ENCODE measurements at regions not wholly inside any gene's neighbourhood (a gene's known extent, or its start where the extent isn't known, plus 50 kb on each side); places are given as distances from the start of the nearest gene placed in this dataset.

DNA sequence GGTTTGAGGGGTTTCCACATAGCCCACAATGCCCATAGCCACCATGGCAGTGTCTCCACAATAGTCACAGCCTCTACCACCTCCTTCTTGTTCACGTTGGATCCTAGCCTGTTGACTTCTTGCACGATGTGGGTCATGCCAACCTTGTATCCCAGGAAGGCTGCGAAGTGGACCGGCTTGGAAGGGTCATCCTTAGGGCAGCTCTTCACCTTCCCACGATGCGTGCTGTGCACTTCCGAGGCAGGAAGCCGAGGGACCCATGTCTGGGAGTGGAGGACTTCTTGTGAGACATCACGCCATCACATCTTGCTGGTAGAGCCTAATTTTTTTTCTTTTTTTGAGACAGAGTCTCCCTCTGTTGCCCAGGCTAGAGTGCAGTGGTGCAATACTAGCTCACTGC is 144.6 kb upstream of the ASB18 start:
- no peak overlapping the region for H3K27ac ChIP-seq (ENCODE audit: low read depth, low read length)
- ChIA-PET CTCF (no interaction called here), POLR2A (no interaction called here)
- H3K9me3 ChIP-seq (ENCODE audit: control insufficient read depth, insufficient read depth, low read length), result peaks cover 15% of the 10 kb centered on the region
- no peaks in the 10 kb centered on the region for H3K27me3 ChIP-seq (ENCODE audit: control insufficient read depth, insufficient read depth, low read length)
- TF ChIP-seq, protein P1, sequence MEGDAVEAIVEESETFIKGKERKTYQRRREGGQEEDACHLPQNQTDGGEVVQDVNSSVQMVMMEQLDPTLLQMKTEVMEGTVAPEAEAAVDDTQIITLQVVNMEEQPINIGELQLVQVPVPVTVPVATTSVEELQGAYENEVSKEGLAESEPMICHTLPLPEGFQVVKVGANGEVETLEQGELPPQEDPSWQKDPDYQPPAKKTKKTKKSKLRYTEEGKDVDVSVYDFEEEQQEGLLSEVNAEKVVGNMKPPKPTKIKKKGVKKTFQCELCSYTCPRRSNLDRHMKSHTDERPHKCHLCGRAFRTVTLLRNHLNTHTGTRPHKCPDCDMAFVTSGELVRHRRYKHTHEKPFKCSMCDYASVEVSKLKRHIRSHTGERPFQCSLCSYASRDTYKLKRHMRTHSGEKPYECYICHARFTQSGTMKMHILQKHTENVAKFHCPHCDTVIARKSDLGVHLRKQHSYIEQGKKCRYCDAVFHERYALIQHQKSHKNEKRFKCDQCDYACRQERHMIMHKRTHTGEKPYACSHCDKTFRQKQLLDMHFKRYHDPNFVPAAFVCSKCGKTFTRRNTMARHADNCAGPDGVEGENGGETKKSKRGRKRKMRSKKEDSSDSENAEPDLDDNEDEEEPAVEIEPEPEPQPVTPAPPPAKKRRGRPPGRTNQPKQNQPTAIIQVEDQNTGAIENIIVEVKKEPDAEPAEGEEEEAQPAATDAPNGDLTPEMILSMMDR (IDR thresholded peaks at IDR 0.05; ENCODE audit: low read depth, low read length), result no peak
- H3K4me3 ChIP-seq (ENCODE audit: low read depth, low read length), result no peak overlapping the region
- DNase-seq (ENCODE audit: low read depth, low spot score), result no peak

DNA sequence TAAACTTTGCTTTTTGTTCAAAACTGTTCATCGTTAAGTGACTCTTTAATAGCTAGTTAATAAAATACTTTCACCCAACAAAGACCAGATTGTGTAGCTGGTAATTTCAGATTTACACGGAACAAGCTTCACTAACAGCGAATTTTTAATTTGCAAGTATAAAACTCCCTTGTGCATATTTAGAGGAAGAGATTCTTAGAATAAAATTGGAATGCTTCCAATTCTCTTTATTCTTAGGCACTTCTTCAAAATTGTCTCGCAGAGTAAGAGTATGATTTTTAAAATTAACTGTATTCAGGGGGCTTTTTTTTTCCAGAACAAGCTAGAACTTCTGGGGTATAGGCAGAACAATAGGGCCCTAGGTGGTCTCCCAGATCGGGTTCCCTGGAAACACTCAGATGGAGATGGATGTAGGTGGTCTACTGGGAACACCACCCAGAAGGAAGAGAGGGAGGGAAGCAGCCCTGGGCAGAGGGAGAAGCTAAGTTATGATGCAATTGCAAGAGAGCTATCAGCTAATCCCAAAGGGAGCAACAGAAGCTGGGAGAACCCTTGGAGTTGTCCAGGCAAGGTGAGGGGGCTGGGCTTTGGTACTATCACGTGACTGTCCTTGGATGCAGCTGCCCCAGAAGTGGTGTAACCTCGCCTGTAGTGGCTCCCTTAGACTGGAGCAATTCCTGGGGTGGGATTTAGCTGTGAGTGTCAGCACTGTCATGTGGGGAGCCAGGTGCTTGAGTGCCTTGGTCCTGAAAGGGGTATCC is 151.7 kb upstream of the ASB18 start:
- no peak for DNase-seq (ENCODE audit: low read depth, low spot score)
- H3K9me3 ChIP-seq (ENCODE audit: control insufficient read depth, insufficient read depth, low read length), result peaks cover 4% of the 10 kb centered on the region; the same call in 1 of the 2 replicates

DNA sequence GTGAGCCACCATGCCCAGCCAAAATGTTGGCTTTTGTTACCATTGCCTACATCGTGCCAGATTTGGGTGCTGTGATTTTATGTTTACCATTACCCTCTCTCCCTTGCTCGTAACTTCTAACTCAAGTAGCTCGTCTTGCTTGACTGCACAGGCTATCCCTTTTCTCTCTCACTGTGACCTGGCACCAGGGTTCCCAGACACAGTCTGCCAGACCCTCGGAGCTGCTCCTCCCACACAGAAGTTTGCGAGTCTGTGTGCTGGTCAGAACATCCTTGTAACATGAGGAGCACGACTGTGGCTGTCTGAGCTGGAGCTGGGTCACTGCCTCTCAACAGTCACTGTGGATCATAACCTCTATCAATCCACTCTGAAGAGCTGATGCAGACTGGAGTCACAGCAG is 152.5 kb upstream of the ACKR3 start:
- CTCF ChIA-PET, result no interaction called here

More for the DNA sequence above, 151.7 kb upstream of the ASB18 start:
- ChIA-PET CTCF (no interaction called here), POLR2A (no interaction called here)
- TF ChIP-seq, protein P1 (IDR thresholded peaks at IDR 0.05; ENCODE audit: low read depth, low read length), result no peak
- Histone ChIP-seq H3K27me3 (ENCODE audit: control insufficient read depth, insufficient read depth, low read length) (no peaks in the 10 kb centered on the region), H3K4me3 (ENCODE audit: low read depth, low read length) (no peak overlapping the region), H3K27ac (ENCODE audit: low read depth, low read length) (no peak overlapping the region)

DNA sequence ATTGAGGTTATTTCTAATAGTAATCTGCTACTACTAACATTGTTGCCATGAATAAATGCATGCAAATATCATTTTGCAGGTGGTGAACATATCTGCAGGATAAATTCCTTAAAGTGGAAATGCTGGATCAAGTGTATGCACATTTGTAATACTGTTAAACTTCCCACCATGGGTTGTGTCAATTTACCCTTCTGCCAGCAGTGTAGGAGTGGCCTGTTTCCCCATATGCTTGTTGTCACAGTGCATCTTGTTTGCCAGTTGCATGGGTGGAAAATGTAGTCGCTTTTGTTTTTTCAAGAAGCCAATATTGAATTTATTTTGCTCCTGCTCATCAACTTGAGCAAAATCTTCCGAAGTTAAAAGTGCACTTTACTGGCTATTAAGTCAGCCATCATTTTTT is 139.0 kb upstream of the ACKR3 start:
- no peak overlapping the region for H3K27ac ChIP-seq (ENCODE audit: low read depth, low read length)
- H3K9me3 ChIP-seq (ENCODE audit: control insufficient read depth, insufficient read depth, low read length), result 0 out of 2 replicates have a peak, but pooled peaks cover 3% of the 10 kb centered on the region
- H3K27me3 ChIP-seq (ENCODE audit: control insufficient read depth, insufficient read depth, low read length), result no peaks in the 10 kb centered on the region
- H3K4me3 ChIP-seq (ENCODE audit: low read depth, low read length), result no peak overlapping the region
- DNase-seq (ENCODE audit: low read depth, low spot score), result no peak
- TF ChIP-seq, protein P1 (IDR thresholded peaks at IDR 0.05; ENCODE audit: low read depth, low read length), result no peak
- POLR2A ChIA-PET, result no interaction called here
- CTCF ChIA-PET, result no interaction called here

More for the DNA sequence above, 152.5 kb upstream of the ACKR3 start:
- TF ChIP-seq, protein P1 (IDR thresholded peaks at IDR 0.05; ENCODE audit: low read depth, low read length), result no peak
- no peak for DNase-seq (ENCODE audit: low read depth, low spot score)
- POLR2A ChIA-PET, result no interaction called here
- H3K27me3 ChIP-seq (ENCODE audit: control insufficient read depth, insufficient read depth, low read length), result no peaks in the 10 kb centered on the region
- peaks cover 4% of the 10 kb centered on the region; the same call in 1 of the 2 replicates for H3K9me3 ChIP-seq (ENCODE audit: control insufficient read depth, insufficient read depth, low read length)
- H3K27ac ChIP-seq (ENCODE audit: low read depth, low read length), result no peak overlapping the region
- H3K4me3 ChIP-seq (ENCODE audit: low read depth, low read length), result no peak overlapping the region

DNA sequence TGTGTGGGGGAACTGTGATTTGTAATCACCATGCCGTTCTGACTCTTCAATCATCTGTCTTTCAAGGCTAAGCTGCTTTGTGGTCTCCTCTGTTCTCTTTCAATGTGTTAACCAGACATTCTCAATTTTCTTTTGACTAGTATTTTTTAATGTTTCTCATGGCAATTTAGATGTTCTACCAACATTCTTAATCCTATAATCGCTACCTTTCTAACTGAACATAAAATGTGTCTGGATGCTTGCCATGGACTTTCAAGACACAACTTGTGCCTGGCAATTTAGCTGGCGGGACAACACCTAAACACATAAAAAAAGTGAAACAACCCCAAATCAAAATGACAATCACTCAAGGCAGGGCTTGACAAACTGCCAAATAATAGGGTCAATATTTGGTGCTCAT is 135.0 kb upstream of the ACKR3 start:
- ChIA-PET CTCF (interaction anchor here (1.1 kb wide), 1 partner anchor 125 kb away, joined by 3 read pairs; no protein-coding TSS in a partner anchor), POLR2A (no interaction called here)
- H3K9me3 ChIP-seq (ENCODE audit: control insufficient read depth, insufficient read depth, low read length), result 0 out of 2 replicates have a peak, but pooled peaks cover 2% of the 10 kb centered on the region
- TF ChIP-seq, protein P1 (IDR thresholded peaks at IDR 0.05; ENCODE audit: low read depth, low read length), result no peak
- H3K4me3 ChIP-seq (ENCODE audit: low read depth, low read length), result no peak overlapping the region
- DNase-seq (ENCODE audit: low read depth, low spot score), result no peak
- no peak overlapping the region for H3K27ac ChIP-seq (ENCODE audit: low read depth, low read length)
- no peaks in the 10 kb centered on the region for H3K27me3 ChIP-seq (ENCODE audit: control insufficient read depth, insufficient read depth, low read length)

All from AG04450 (cell line).